ENCODE measurements at regions not wholly inside any gene's neighbourhood (a gene's known extent, or its start where the extent isn't known, plus 50 kb on each side); places are given as distances from the start of the nearest gene placed in this dataset.
A peak's percentile ranks its signal among the peaks of the same experiment; 100 is the strongest.

- no peak for TF ChIP-seq CTCF (IDR thresholded peaks at IDR 0.05; ENCODE audit: unreplicated experiment)
- no peak for DNase-seq (ENCODE audit: low spot score)
- no peak overlapping the region for H3K4me3 Mint-ChIP-seq (ENCODE audit: unreplicated experiment)
- no peaks in the 10 kb centered on the region for H3K36me3 Mint-ChIP-seq (ENCODE audit: low read depth, unreplicated experiment)
- no peak overlapping the region for H3K27ac Mint-ChIP-seq (ENCODE audit: unreplicated experiment)
- H3K9me3 Mint-ChIP-seq (ENCODE audit: unreplicated experiment) = no peaks in the 10 kb centered on the region
- H3K27me3 Mint-ChIP-seq (ENCODE audit: unreplicated experiment) = peaks cover 2% of the 10 kb centered on the region
- peaks cover 3% of the 10 kb centered on the region for H3K4me1 Mint-ChIP-seq (ENCODE audit: unreplicated experiment)
These were observed 144.2 kb upstream of the FRMD6 start for GRCh38 chr14:51507511-51507905.

GRCh38 chr14:51507906-51508511, 143.7 kb upstream of the FRMD6 start:
- no peak overlapping the region for H3K4me3 Mint-ChIP-seq (ENCODE audit: unreplicated experiment)
- TF ChIP-seq CTCF (IDR thresholded peaks at IDR 0.05; ENCODE audit: unreplicated experiment) = no peak
- peaks cover 3% of the 10 kb centered on the region for H3K4me1 Mint-ChIP-seq (ENCODE audit: unreplicated experiment)
- peak overlapping the region; percentile 61 for H3K27ac Mint-ChIP-seq (ENCODE audit: unreplicated experiment)
- H3K36me3 Mint-ChIP-seq (ENCODE audit: low read depth, unreplicated experiment) = no peaks in the 10 kb centered on the region
- DNase-seq (ENCODE audit: low spot score) = no peak
- H3K9me3 Mint-ChIP-seq (ENCODE audit: unreplicated experiment) = no peaks in the 10 kb centered on the region
- peaks cover 2% of the 10 kb centered on the region for H3K27me3 Mint-ChIP-seq (ENCODE audit: unreplicated experiment)

GRCh38 chr14:51511265-51511664, 140.4 kb upstream of the FRMD6 start:
- Mint-ChIP-seq H3K36me3 (ENCODE audit: low read depth, unreplicated experiment) (no peaks in the 10 kb centered on the region), H3K9me3 (ENCODE audit: unreplicated experiment) (no peaks in the 10 kb centered on the region), H3K27ac (ENCODE audit: unreplicated experiment) (no peak overlapping the region), H3K4me3 (ENCODE audit: unreplicated experiment) (no peak overlapping the region), H3K27me3 (ENCODE audit: unreplicated experiment) (peaks cover 2% of the 10 kb centered on the region), H3K4me1 (ENCODE audit: unreplicated experiment) (peaks cover 3% of the 10 kb centered on the region)
- TF ChIP-seq CTCF (IDR thresholded peaks at IDR 0.05; ENCODE audit: unreplicated experiment) = no peak
- DNase-seq (ENCODE audit: low spot score) = no peak

GRCh38 chr14:51512316-51512715, 139.4 kb upstream of the FRMD6 start:
- Mint-ChIP-seq H3K4me3 (ENCODE audit: unreplicated experiment) (no peak overlapping the region), H3K9me3 (ENCODE audit: unreplicated experiment) (no peaks in the 10 kb centered on the region), H3K27ac (ENCODE audit: unreplicated experiment) (no peak overlapping the region), H3K36me3 (ENCODE audit: low read depth, unreplicated experiment) (no peaks in the 10 kb centered on the region), H3K27me3 (ENCODE audit: unreplicated experiment) (peaks cover 2% of the 10 kb centered on the region), H3K4me1 (ENCODE audit: unreplicated experiment) (peaks cover 3% of the 10 kb centered on the region)
- DNase-seq (ENCODE audit: low spot score) = no peak
- no peak for TF ChIP-seq CTCF (IDR thresholded peaks at IDR 0.05; ENCODE audit: unreplicated experiment)

GRCh38 chr14:51513281-51513680, 138.4 kb upstream of the FRMD6 start:
- H3K4me3 Mint-ChIP-seq (ENCODE audit: unreplicated experiment) = no peak overlapping the region

More at GRCh38 chr14:51513281-51513680, 138.4 kb upstream of the FRMD6 start:
- Mint-ChIP-seq H3K36me3 (ENCODE audit: low read depth, unreplicated experiment) (no peaks in the 10 kb centered on the region), H3K27ac (ENCODE audit: unreplicated experiment) (no peak overlapping the region), H3K27me3 (ENCODE audit: unreplicated experiment) (peaks cover 1% of the 10 kb centered on the region), H3K9me3 (ENCODE audit: unreplicated experiment) (no peaks in the 10 kb centered on the region), H3K4me1 (ENCODE audit: unreplicated experiment) (peaks cover 3% of the 10 kb centered on the region)
- DNase-seq (ENCODE audit: low spot score) = no peak
- TF ChIP-seq CTCF (IDR thresholded peaks at IDR 0.05; ENCODE audit: unreplicated experiment) = no peak

Data from endothelial cell (in vitro differentiated cells).